ENCODE measurements at regions not wholly inside any gene's neighbourhood (a gene's known extent, or its start where the extent isn't known, plus 50 kb on each side); places are given as distances from the start of the nearest gene placed in this dataset.
"Not testable (repeated sequence)": the region's sequence is repeated elsewhere in the genome, so short reads cannot be mapped to it uniquely, and the experiment has no call there.

GRCh38 chr5:9781890-9782289 lies 151.7 kb upstream of the TAS2R1 start:
- Mint-ChIP-seq H3K27me3 (no peaks in the 10 kb centered on the region), H3K4me1 (no peaks in the 10 kb centered on the region), H3K4me3 (no peak overlapping the region), H3K36me3 (ENCODE audit: insufficient read depth) (no peaks in the 10 kb centered on the region), H3K9me3 (peaks cover 34% of the 10 kb centered on the region), H3K27ac (ENCODE audit: low read depth) (no peak overlapping the region)
- no peak for DNase-seq (ENCODE audit: low spot score in 2 of 2)
- ATAC-seq (replicated peaks; ENCODE audit: extremely low read depth, poor library complexity, severe bottlenecking) = no peak

GRCh38 chr5:9781275-9781674 lies 151.1 kb upstream of the TAS2R1 start:
- no peaks in the 10 kb centered on the region for H3K27me3 Mint-ChIP-seq
- no peak overlapping the region for H3K4me3 Mint-ChIP-seq
- H3K27ac Mint-ChIP-seq (ENCODE audit: low read depth) = no peak overlapping the region
- no peaks in the 10 kb centered on the region for H3K4me1 Mint-ChIP-seq
- no peak for DNase-seq (ENCODE audit: low spot score in 2 of 2)
- ATAC-seq (replicated peaks; ENCODE audit: extremely low read depth, poor library complexity, severe bottlenecking) = no peak
- H3K9me3 Mint-ChIP-seq = peaks cover 30% of the 10 kb centered on the region
- H3K36me3 Mint-ChIP-seq (ENCODE audit: insufficient read depth) = no peaks in the 10 kb centered on the region

GRCh38 chr5:9780501-9780900 lies 150.3 kb upstream of the TAS2R1 start:
- Mint-ChIP-seq H3K27ac (ENCODE audit: low read depth) (no peak overlapping the region), H3K9me3 (peaks cover 30% of the 10 kb centered on the region), H3K27me3 (no peaks in the 10 kb centered on the region), H3K4me3 (no peak overlapping the region), H3K36me3 (ENCODE audit: insufficient read depth) (no peaks in the 10 kb centered on the region), H3K4me1 (no peaks in the 10 kb centered on the region)
- DNase-seq (ENCODE audit: low spot score in 2 of 2) (no peak), ATAC-seq (replicated peaks; ENCODE audit: extremely low read depth, poor library complexity, severe bottlenecking) (no peak)

- no peaks in the 10 kb centered on the region for H3K36me3 Mint-ChIP-seq (ENCODE audit: insufficient read depth)
- H3K9me3 Mint-ChIP-seq = peaks cover 19% of the 10 kb centered on the region
- H3K4me1 Mint-ChIP-seq = no peaks in the 10 kb centered on the region
- ATAC-seq (replicated peaks; ENCODE audit: extremely low read depth, poor library complexity, severe bottlenecking) (no peak), DNase-seq (ENCODE audit: low spot score in 2 of 2) (no peak)
- H3K27me3 Mint-ChIP-seq = no peaks in the 10 kb centered on the region
- H3K4me3 Mint-ChIP-seq = no peak overlapping the region
- H3K27ac Mint-ChIP-seq (ENCODE audit: low read depth) = no peak overlapping the region
Measured at GRCh38 chr5:9776525-9776924, 146.4 kb upstream of the TAS2R1 start.

- no peaks in the 10 kb centered on the region for H3K4me1 Mint-ChIP-seq
- no peaks in the 10 kb centered on the region for H3K27me3 Mint-ChIP-seq
- H3K4me3 Mint-ChIP-seq = no peak overlapping the region
- H3K9me3 Mint-ChIP-seq = peaks cover 11% of the 10 kb centered on the region
- DNase-seq (ENCODE audit: low spot score in 2 of 2) = no peak
- no peak overlapping the region for H3K27ac Mint-ChIP-seq (ENCODE audit: low read depth)
- ATAC-seq (replicated peaks; ENCODE audit: extremely low read depth, poor library complexity, severe bottlenecking) = no peak
- H3K36me3 Mint-ChIP-seq (ENCODE audit: insufficient read depth) = no peaks in the 10 kb centered on the region
Measured at GRCh38 chr5:9775339-9775738, 145.2 kb upstream of the TAS2R1 start.

GRCh38 chr5:9774472-9775079 lies 144.4 kb upstream of the TAS2R1 start:
- Mint-ChIP-seq H3K27ac (ENCODE audit: low read depth) (no peak overlapping the region), H3K9me3 (peaks cover 6% of the 10 kb centered on the region), H3K36me3 (ENCODE audit: insufficient read depth) (no peaks in the 10 kb centered on the region), H3K27me3 (no peaks in the 10 kb centered on the region), H3K4me1 (no peaks in the 10 kb centered on the region), H3K4me3 (no peak overlapping the region)
- ATAC-seq (replicated peaks; ENCODE audit: extremely low read depth, poor library complexity, severe bottlenecking) (no peak), DNase-seq (ENCODE audit: low spot score in 2 of 2) (no peak)

GRCh38 chr5:9771079-9771478 lies 140.9 kb upstream of the TAS2R1 start:
- no peak overlapping the region for H3K4me3 Mint-ChIP-seq
- no peaks in the 10 kb centered on the region for H3K36me3 Mint-ChIP-seq (ENCODE audit: insufficient read depth)
- DNase-seq (ENCODE audit: low spot score in 2 of 2) (no peak), ATAC-seq (replicated peaks; ENCODE audit: extremely low read depth, poor library complexity, severe bottlenecking) (no peak)
- peaks cover 19% of the 10 kb centered on the region for H3K9me3 Mint-ChIP-seq
- H3K4me1 Mint-ChIP-seq = no peaks in the 10 kb centered on the region
- H3K27ac Mint-ChIP-seq (ENCODE audit: low read depth) = no peak overlapping the region
- no peaks in the 10 kb centered on the region for H3K27me3 Mint-ChIP-seq

- Mint-ChIP-seq H3K27me3 (no peaks in the 10 kb centered on the region), H3K36me3 (ENCODE audit: insufficient read depth) (no peaks in the 10 kb centered on the region), H3K9me3 (peaks cover 24% of the 10 kb centered on the region), H3K4me3 (no peak overlapping the region), H3K4me1 (no peaks in the 10 kb centered on the region), H3K27ac (ENCODE audit: low read depth) (no peak overlapping the region)
- no peak for ATAC-seq (replicated peaks; ENCODE audit: extremely low read depth, poor library complexity, severe bottlenecking)
- DNase-seq (ENCODE audit: low spot score in 2 of 2) = no peak
Measured at GRCh38 chr5:9766581-9766980, 136.4 kb upstream of the TAS2R1 start.

- ATAC-seq (replicated peaks; ENCODE audit: extremely low read depth, poor library complexity, severe bottlenecking) (no peak), DNase-seq (ENCODE audit: low spot score in 2 of 2) (no peak)
- Mint-ChIP-seq H3K27ac (ENCODE audit: low read depth) (no peak overlapping the region), H3K4me3 (no peak overlapping the region), H3K9me3 (peaks cover 24% of the 10 kb centered on the region), H3K27me3 (no peaks in the 10 kb centered on the region), H3K4me1 (no peaks in the 10 kb centered on the region), H3K36me3 (ENCODE audit: insufficient read depth) (no peaks in the 10 kb centered on the region)
Measured at GRCh38 chr5:9765419-9766140, 135.4 kb upstream of the TAS2R1 start.

- Mint-ChIP-seq H3K4me1 (no peaks in the 10 kb centered on the region), H3K36me3 (ENCODE audit: insufficient read depth) (no peaks in the 10 kb centered on the region), H3K9me3 (peaks cover 11% of the 10 kb centered on the region), H3K27ac (ENCODE audit: low read depth) (no peak overlapping the region), H3K4me3 (no peak overlapping the region), H3K27me3 (no peaks in the 10 kb centered on the region)
- ATAC-seq (replicated peaks; ENCODE audit: extremely low read depth, poor library complexity, severe bottlenecking) (no peak), DNase-seq (ENCODE audit: low spot score in 2 of 2) (no peak)
Measured at GRCh38 chr5:9761706-9762105, 131.6 kb upstream of the TAS2R1 start.

GRCh38 chr5:9752670-9753069 lies 122.5 kb upstream of the TAS2R1 start:
- H3K27me3 Mint-ChIP-seq; H3K36me3 Mint-ChIP-seq (ENCODE audit: insufficient read depth); DNase-seq (ENCODE audit: low spot score in 2 of 2); H3K4me3 Mint-ChIP-seq; H3K27ac Mint-ChIP-seq (ENCODE audit: low read depth); H3K4me1 Mint-ChIP-seq; ATAC-seq (replicated peaks; ENCODE audit: extremely low read depth, poor library complexity, severe bottlenecking): not testable (repeated sequence)
- peaks cover 11% of the 10 kb centered on the region for H3K9me3 Mint-ChIP-seq

GRCh38 chr5:9743507-9743906 lies 113.4 kb upstream of the TAS2R1 start:
- Mint-ChIP-seq H3K9me3 (peaks cover 11% of the 10 kb centered on the region), H3K4me3 (no peak overlapping the region), H3K36me3 (ENCODE audit: insufficient read depth) (no peaks in the 10 kb centered on the region), H3K4me1 (no peaks in the 10 kb centered on the region), H3K27ac (ENCODE audit: low read depth) (no peak overlapping the region), H3K27me3 (no peaks in the 10 kb centered on the region)
- no peak for ATAC-seq (replicated peaks; ENCODE audit: extremely low read depth, poor library complexity, severe bottlenecking)
- no peak for DNase-seq (ENCODE audit: low spot score in 2 of 2)

GRCh38 chr5:9742848-9743247 lies 112.7 kb upstream of the TAS2R1 start:
- DNase-seq (ENCODE audit: low spot score in 2 of 2) = no peak
- H3K4me3 Mint-ChIP-seq = no peak overlapping the region
- no peak overlapping the region for H3K27ac Mint-ChIP-seq (ENCODE audit: low read depth)
- no peak for ATAC-seq (replicated peaks; ENCODE audit: extremely low read depth, poor library complexity, severe bottlenecking)
- H3K9me3 Mint-ChIP-seq = peaks cover 11% of the 10 kb centered on the region
- H3K27me3 Mint-ChIP-seq = no peaks in the 10 kb centered on the region
- H3K36me3 Mint-ChIP-seq (ENCODE audit: insufficient read depth) = no peaks in the 10 kb centered on the region
- H3K4me1 Mint-ChIP-seq = no peaks in the 10 kb centered on the region
